MCF 10A (cell line): ENCODE measurements at regions not wholly inside any gene's neighbourhood (a gene's known extent, or its start where the extent isn't known, plus 50 kb on each side); places are given as distances from the start of the nearest gene placed in this dataset.

Source experiments
- BruUV-seq: library from RNA; stranded (reverse); fragments of 400-500 nt; replicated peaks from 2 replicates; lab custom pipeline; 2021; lab: Mats Ljungman, UMichigan
- CTCF ChIA-PET: fragments of 300-600 bp; sonication (Branson Sonifier 250); formaldehyde crosslinking; extraction: SDS; loops from one replicate; lab custom pipeline; 2021; ENCODE audit warnings: antibody characterized with exemption, inconsistent platforms; lab: Yijun Ruan, JAX
- POLR2A ChIA-PET: fragments of 300-600, 350-650 bp; sonication (Branson Sonifier 250); formaldehyde crosslinking; extraction: SDS; loops from one replicate; lab custom pipeline; 2020; ENCODE audit warnings: antibody characterized with exemption, inconsistent platforms; lab: Yijun Ruan, JAX
- DNase-seq: peaks from one replicate; pipeline ENCODE4 v3.0.0-alpha.2; 2018; ENCODE audit not compliant: unreplicated experiment
- H3K27ac Mint-ChIP-seq: one replicate; pipeline ENCODE4 v1.8.0; 2022; ENCODE audit warnings: mild to moderate bottlenecking, low read depth, mixed read lengths; ENCODE audit not compliant: unreplicated experiment
- H3K27me3 Mint-ChIP-seq: one replicate; pipeline ENCODE4 v1.8.0; 2022; ENCODE audit warnings: mixed read lengths; ENCODE audit not compliant: insufficient read depth, unreplicated experiment
- H3K36me3 Mint-ChIP-seq: one replicate; pipeline ENCODE4 v1.8.0; 2022; ENCODE audit warnings: mild to moderate bottlenecking, moderate library complexity, mixed read lengths; ENCODE audit not compliant: insufficient read depth, unreplicated experiment
- H3K4me1 Mint-ChIP-seq: one replicate; pipeline ENCODE4 v1.8.0; 2022; ENCODE audit warnings: mixed read lengths; ENCODE audit not compliant: insufficient read depth, unreplicated experiment
- H3K4me3 Mint-ChIP-seq: one replicate; pipeline ENCODE4 v1.8.0; 2022; ENCODE audit warnings: mild to moderate bottlenecking, moderate library complexity, mixed read lengths; ENCODE audit not compliant: unreplicated experiment
- H3K9me3 Mint-ChIP-seq: one replicate; pipeline ENCODE4 v1.8.0; 2022; ENCODE audit warnings: mixed read lengths; ENCODE audit not compliant: unreplicated experiment
- CTCF ChIP-seq: fragments of 200-600 bp; IDR thresholded peaks from one replicate; pipeline ENCODE4 v1.8.0; 2022; ENCODE audit warnings: antibody characterized with exemption, mild to moderate bottlenecking; ENCODE audit not compliant: unreplicated experiment
- intact Hi-C: fragments of 100-400 bp; cut with micrococcal nuclease; formaldehyde crosslinking; loops from 2 replicates; pipeline ENCODE4 v1.14.1; 2022

- intact Hi-C loops = no loop called here
Measured at GRCh38 chr5:8650186-8650585, 781.2 kb downstream of the MTRR start.

GRCh38 chr5:8660133-8660893, 791.4 kb downstream of the MTRR start:
- Mint-ChIP-seq H3K9me3 (no peaks in the 10 kb centered on the region), H3K27me3 (no peaks in the 10 kb centered on the region), H3K4me3 (no peak overlapping the region), H3K4me1 (peaks cover 6% of the 10 kb centered on the region), H3K27ac (no peak overlapping the region), H3K36me3 (no peaks in the 10 kb centered on the region)
- DNase-seq = no peak
- no TSS peak for BruUV-seq
- ChIA-PET POLR2A (no interaction called here), CTCF (interaction anchor here (0.9 kb wide), 1 partner anchor 38 kb away, joined by 3 read pairs; no protein-coding TSS in a partner anchor)
- TF ChIP-seq CTCF = no peak
- intact Hi-C loops = no loop called here

More at GRCh38 chr5:8650186-8650585, 781.2 kb downstream of the MTRR start:
- ChIA-PET POLR2A (interaction anchor here (0.7 kb wide), 1 partner anchor 405 kb away, joined by 3 read pairs; no protein-coding TSS in a partner anchor), CTCF (interaction anchor here (1.0 kb wide), 1 partner anchor 310 kb away, joined by 6 read pairs; no protein-coding TSS in a partner anchor)
- H3K27me3 Mint-ChIP-seq = no peaks in the 10 kb centered on the region
- H3K4me3 Mint-ChIP-seq = no peak overlapping the region
- DNase-seq = no peak
- H3K4me1 Mint-ChIP-seq = peaks cover 12% of the 10 kb centered on the region
- H3K36me3 Mint-ChIP-seq = no peaks in the 10 kb centered on the region
- H3K9me3 Mint-ChIP-seq = peaks cover 8% of the 10 kb centered on the region
- TF ChIP-seq CTCF = no peak
- H3K27ac Mint-ChIP-seq = no peak overlapping the region
- no TSS peak for BruUV-seq

- TF ChIP-seq CTCF = no peak
- Mint-ChIP-seq H3K4me3 (no peak overlapping the region), H3K36me3 (no peaks in the 10 kb centered on the region), H3K27ac (no peak overlapping the region), H3K27me3 (no peaks in the 10 kb centered on the region), H3K9me3 (no peaks in the 10 kb centered on the region), H3K4me1 (peaks cover 6% of the 10 kb centered on the region)
- no peak for DNase-seq
- POLR2A ChIA-PET = no interaction called here
- BruUV-seq = no TSS peak
- intact Hi-C loops = no loop called here
- CTCF ChIA-PET = interaction anchor here (0.5 kb wide), 1 partner anchor 682 kb away, joined by 3 read pairs; no protein-coding TSS in a partner anchor
Measured at GRCh38 chr5:8663374-8663773, 794.4 kb downstream of the MTRR start.

GRCh38 chr5:8675182-8675581, 806.2 kb downstream of the MTRR start:
- CTCF ChIA-PET = interaction anchor here (0.6 kb wide), 1 partner anchor 368 kb away, joined by 3 read pairs; no protein-coding TSS in a partner anchor
- Mint-ChIP-seq H3K4me3 (no peak overlapping the region), H3K27me3 (no peaks in the 10 kb centered on the region), H3K36me3 (no peaks in the 10 kb centered on the region), H3K4me1 (no peaks in the 10 kb centered on the region), H3K9me3 (peaks cover 11% of the 10 kb centered on the region), H3K27ac (no peak overlapping the region)
- no TSS peak for BruUV-seq
- intact Hi-C loops = no loop called here
- no peak for TF ChIP-seq CTCF
- POLR2A ChIA-PET = interaction anchor here (0.6 kb wide), 1 partner anchor 84 kb away, joined by 3 read pairs; no protein-coding TSS in a partner anchor
- no peak for DNase-seq
